GM21526 (cell line): ENCODE measurements at regions not wholly inside any gene's neighbourhood (a gene's known extent, or its start where the extent isn't known, plus 50 kb on each side); places are given as distances from the start of the nearest gene placed in this dataset.
A peak's percentile ranks its signal among the peaks of the same experiment; 100 is the strongest.

Experiments
- ATAC-seq: cut with Tn5 transposase; IDR thresholded peaks from one replicate; pipeline ENCODE4 v1.9.1; 2021; ENCODE audit warnings: moderate library complexity; ENCODE audit not compliant: unreplicated experiment, low FRiP score

DNA sequence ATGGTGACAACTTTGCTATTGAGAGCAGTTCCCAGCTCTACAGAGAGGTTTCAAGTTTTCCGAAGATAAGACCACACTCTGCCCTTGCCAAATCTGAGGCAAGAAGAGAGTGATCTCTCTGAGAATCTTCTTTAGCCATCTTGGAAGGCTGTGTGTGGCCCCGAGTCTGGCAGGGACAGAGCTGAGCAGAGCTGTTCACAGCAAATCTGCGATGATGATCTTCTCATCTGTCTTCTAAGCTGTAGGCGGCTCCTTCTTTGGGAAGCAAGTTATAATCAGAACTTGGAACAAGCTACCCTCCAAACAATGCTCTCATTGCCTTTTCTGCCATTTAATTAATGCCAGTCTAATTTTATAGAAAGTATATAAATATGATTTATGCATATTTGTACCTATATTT is 379.0 kb upstream of the MEF2C start:
- ATAC-seq, result no peak

DNA sequence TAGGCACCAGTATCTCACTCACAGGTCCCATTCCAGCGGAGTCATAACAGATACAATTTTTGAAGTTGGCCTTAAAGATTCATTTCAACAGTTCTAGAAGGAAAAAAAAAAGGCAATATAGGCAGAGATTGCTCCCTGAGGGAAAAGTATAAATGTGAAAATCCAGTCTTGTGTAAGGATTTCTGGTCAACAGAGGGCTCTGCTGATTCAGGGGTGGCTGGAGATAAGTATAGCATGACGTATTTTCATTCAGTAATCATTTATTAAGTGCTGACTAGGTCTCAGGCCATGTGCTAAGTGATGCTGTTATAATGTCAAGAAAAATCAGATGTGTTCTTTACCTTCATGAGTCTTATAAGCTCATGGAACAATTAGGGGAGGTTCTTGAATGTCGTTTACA is 377.3 kb upstream of the MEF2C start:
- no peak for ATAC-seq

DNA sequence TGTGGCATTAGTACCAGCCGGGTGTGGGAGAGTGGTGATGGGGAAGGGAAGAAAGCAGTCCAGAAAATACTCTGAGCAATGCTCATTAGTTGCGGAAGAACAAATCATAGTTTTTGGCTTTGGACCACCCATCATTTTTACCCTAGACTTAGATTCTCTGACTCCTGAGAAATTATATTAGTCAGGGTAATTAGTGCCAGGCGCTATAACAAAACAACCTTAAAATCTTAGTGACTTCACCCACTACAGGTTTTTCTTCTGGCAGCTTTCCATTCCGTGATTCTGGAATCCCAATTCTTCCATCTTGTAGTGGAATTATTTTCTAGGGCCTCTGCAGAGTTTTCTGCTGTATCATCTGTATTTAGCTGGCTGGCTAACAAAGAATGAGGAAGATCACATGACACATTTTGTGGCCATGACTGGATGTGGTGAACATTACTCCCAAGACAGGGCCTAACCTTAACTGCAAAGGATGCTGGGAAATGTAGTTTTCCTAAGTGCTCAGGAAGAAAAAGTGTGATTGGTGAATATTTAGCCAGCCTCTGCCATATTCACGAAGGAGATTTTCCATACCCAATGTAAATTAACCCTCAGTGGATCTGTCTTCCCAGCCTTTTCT is 373.0 kb upstream of the MEF2C start:
- ATAC-seq, result no peak

DNA sequence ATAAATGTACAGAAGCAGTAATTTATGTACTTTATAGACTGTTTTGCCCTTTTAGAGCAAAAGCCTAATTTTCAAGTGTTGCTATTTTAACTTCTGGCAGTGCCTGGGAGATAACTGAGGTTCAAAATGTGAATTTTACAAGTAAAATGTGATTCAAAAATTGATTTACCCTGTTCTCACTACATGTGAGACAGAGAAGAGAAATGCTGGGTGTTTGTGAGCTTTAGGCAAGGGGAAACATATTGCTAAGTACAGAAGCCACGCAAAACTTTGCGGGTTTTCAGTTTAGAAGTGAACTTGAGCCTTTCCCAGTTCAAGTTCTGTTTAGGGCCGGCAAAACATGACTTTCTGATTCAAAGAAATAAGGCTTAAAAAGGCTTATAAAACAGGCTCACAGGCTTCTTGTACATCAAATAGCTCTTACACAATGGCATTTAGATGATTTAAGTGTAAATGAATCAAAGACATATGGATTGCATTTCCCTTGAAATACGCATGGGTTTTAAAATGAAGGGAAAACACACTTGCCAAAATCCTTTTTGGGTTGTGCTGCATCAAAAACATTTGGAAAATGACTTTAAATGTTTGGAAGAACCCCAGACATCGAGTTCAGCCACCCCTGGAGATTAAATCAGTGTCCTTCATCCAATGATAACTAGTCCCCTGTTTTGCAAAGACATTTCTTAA is 370.8 kb upstream of the MEF2C start:
- ATAC-seq, result no peak

DNA sequence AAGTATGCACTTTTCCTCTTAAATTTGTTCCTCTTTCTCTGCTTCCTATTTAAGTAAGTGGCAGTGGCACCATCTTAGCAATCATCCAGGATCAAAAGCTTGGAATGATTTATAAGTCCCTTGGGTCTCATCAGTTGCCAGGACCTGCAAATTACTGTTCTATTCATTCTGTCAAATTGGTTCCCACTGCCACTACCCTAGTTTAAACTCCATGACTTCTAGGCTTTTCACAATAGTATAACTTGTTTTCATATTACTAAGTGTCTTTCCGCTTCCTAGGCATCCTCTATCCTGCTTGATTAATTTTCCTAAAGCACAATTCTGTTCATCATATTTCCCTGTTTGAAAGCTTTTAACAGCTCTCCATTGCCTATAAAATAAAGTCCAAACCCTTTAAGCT is 363.9 kb upstream of the MEF2C start:
- ATAC-seq, result no peak

DNA sequence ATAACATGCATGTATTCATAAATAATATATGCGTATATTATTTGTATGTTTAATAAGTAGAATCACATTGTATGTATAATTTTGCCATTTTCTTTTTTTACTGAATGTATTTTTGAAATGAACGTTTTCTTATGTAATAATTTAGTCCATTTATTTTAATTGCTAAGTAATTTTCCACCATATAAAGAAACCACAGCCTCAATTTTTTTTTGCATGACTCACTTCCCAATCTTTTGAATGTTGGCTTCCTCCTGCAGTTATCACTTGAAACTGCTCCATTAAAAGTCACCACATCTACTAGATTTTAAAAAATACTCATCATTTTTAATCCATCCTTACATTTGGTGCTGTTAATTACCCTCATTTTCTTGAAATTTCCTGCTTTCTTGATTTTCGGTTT is 363.3 kb upstream of the MEF2C start:
- no peak for ATAC-seq

DNA sequence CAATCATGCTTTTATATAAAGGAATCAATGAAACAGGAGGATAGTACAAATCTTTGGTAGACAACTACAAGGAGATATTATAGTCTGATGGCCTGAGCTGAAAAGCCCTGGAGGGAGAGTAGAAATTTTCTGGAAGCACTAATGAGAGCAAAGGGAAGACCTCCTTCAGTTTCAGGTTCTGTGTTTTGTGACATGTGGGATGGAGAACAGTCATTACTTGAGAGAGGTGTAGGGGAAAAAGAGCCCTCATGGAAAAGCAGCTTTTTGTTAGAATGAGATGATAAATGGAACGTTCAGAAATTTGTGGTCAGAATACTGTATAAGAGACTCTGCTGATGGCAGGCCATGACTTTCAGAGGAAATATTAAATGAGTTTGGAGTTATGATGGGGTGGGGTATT is 360.6 kb upstream of the MEF2C start:
- no peak for ATAC-seq

DNA sequence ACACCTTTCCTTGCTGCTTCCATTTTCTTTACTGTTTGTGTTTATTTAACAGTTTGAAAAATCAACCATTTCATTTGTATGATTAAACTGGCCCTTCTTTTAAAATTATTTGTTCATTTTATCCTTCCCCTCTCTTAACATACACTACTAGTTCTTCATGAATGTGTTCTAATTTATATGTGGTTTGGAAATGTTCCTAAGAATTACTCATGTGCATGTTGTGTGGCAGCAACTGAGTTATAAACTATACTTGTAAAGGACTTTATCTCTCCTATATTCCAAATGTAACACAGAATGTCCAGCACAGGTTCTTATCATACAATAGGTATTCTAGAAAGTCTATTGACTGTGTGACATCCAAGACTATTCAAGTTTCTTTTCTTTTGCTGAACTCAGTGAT is 358.2 kb upstream of the MEF2C start:
- ATAC-seq, result no peak

DNA sequence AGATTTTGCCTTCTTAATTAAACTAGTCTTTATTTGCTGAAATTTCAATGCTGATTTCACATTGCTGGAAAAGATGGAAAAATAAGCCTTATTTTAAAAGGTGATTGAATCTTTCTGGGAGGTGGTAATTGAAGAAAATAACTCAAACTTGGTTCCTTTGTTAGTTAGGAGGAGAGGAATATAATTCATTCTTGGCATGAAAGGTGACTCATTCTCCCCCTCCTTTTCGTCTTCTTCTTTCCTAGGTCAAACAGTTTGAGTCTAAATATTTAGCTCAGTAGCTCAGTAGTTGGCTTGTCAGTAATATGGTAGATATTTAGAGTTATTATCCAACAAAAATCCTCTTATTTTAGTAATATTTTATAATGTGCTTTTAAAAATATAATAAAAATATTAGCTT is 353.9 kb upstream of the MEF2C start:
- ATAC-seq, result no peak

DNA sequence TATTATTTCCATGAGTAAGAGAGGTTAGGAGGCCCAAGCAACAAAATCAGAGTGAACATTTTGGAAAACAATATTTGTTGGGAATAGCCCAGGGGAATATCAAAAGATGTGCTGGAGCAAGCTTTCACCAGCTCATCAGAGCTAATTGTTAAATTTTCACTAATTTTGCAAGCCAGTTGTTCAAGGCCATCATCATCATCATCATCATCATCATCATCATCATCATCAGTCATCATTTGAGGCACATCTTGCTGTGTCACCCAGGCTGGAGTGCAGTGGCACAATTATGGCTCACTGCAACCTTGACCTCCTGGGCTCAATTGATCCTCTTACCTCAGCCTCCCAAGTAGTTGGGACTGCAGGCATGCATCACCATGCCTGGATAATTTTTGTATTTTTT is 350.5 kb upstream of the MEF2C start:
- no peak for ATAC-seq

DNA sequence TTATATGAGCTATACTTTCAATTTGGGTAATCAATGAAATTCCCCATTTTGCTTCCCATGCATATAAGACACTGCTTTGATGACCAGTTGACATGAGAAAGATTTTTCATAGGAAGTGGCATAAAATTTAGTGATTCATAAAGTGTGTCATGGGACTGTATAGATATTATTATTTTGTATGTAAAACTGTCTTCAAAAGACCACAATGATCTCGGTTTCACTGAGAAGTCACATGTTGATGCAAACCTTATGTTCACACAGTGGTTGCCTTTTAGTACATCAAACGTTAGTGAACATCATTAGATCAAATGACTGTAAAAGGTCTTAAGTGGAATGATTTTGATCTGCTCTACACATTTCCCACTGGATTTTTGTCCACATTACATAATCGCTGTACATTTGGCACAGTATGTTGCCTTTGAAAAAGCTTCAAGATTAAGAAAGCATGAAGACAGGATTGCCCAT is 349.2 kb upstream of the MEF2C start:
- ATAC-seq, result peak; percentile 91

DNA sequence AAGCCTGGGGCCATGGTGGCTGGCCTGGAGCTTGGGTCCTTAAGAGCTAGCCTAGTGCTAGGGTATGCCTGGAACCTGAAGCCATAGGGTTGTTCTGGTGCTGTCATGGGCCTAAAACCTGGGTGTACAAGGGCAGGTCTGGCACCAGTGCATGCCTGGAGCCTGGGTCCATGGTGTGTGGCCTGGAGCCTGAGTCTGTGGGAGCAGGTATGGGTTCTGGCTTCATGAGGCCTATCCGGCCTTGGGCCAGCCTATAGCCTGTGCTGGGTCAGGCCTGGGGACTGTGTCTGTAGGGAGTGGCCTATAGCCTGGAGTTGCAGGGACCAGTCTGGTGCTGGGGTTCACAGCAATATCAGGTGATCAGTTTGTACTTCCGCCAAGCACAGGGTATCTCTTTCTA is 347.2 kb upstream of the MEF2C start:
- ATAC-seq, result no peak

DNA sequence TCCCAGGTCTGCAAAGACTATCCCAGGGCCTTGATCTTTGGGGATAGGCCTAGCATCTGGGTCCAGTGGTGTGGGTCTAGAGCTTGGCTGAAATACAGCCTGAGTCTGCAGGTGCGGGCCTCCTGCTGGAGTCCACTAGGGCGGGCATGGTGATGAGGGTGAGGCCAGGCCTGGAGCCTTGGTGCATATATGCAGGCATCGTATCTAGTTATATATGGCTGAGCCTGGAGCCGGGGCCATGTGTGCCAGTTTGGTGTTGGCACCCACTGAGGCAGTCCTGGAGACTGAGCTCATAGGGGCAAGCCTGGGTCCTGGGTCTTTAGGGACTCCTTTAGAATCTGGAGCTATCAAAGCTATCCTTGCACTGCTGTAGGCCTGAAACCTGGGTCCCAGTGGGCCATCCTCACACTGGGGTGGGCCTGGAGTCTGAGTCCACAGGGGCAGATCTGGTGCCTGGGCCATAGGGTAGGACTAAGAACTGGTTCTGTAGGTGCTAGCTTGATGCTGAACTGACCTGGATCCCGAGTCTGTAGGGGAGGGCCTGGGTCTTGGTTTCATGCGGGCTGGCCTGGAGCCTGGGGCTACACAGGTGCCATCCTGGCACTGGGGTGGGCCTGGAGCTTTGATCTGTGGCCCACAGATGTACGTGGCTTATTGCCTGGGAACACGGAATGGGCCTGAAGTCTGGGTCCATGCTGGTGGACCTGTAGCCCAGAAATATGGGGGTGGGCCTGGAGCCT is 346.5 kb upstream of the MEF2C start:
- no peak for ATAC-seq

DNA sequence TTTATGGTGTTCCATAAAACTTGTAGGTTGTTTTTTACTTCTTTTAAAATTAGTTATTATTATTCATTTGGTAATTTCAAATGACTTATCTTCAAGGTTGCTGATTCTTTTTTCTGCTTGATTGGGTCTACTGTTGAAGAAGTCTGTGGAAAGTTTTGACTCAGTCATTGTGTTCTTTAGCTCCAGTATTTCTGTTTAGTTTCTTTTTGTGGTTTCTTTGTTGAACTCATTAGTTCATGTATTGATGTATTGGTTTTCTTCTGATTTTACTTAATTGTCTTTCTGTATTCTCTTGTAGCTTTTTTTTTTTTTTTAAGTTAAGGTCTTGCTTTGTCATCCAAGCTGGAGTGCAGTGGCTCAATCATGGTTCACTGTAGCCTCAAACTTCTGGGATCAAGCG is 345.4 kb upstream of the MEF2C start:
- ATAC-seq, result no peak

DNA sequence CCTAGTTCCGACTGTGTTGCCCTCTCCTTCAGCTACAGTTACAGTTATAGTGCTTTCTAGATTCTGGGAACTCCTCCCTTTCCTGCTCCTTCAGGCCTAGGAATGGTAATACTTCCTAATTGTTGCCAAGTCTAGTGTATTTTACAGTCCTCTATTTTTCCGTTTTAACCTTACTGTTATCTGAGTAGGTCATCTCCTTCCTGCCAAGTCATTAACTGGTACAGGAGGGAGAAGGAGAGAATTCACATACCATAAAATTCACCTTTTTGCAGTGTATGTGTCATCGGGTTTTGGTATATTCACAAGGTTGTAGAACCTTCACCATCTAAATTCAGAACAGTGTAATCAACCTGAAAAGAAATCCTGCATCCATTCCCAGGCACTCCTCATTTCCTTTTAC is 335.4 kb upstream of the MEF2C start:
- ATAC-seq, result no peak

DNA sequence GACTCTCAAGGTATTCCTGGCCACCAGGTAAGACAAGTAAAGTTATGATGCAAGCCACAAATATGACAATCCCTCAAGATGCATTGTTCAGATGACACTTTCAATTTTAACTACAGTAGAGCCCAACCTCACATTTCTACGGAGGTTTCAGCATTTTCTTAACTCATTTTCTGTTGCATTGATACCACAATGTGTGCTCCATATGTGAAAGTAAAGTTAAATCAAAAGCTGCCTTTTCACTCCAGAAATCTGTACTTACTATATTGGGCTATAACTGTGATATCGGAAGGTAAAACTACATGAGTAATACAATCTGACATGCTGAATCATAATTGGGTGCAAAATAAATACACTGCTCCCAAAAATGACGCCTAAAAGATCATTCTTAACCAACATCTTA is 333.6 kb upstream of the MEF2C start:
- no peak for ATAC-seq

DNA sequence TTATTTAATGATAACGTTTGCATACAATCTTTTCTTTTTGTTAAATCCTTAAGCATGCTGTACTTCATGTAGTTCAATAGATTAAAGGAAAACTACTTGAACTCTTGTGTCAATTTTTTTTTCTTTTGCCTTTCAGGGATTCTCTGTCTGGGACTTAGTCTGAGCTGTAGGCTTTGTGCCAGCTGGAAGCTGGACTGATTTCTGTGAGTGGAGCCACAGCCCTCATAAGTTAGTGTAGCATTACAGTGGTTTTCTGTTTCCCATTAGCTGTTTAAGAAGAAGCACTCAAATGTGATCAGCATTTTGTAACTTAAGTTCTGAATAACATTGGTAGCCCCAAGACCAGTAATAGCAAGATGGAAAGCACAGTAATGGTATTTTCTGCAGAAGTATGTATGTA is 330.6 kb upstream of the MEF2C start:
- ATAC-seq, result no peak

DNA sequence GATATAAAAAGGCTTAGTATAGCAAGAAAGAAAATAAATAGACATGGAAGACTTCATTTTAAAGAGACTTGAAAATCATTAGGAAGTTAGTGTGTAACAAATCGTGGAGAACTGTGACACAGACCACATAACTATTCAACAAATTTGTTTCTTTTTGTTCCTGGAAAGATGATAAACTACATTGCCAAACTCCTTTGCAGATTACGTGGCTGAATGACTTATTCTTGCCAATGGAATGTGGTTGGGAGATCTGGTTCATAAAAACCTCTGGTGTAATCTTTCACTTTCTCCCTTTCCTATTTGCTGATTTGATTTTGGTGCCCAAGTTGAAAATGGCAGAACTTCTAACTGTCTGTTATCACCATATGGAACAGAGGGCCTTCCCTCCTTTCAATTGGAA is 328.9 kb upstream of the MEF2C start:
- ATAC-seq, result no peak

DNA sequence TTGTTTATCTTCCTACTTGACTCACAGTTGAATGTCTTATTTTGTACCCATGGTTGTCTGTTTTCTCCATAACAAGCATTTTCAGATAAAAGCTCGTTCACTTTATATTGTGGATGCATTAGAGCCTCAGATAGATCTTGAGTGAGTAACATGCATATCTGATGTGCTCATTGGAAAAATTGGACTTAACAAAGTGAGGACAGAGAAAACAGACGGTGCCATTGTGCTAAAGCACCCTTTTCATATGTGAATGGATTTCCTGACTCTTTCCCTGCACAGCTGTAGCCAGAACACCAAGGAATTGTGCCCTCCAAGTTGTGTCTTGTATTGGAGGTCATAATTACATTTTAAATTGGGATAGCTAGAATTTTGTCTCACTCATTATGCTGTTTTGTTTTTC is 325.8 kb upstream of the MEF2C start:
- ATAC-seq, result no peak

DNA sequence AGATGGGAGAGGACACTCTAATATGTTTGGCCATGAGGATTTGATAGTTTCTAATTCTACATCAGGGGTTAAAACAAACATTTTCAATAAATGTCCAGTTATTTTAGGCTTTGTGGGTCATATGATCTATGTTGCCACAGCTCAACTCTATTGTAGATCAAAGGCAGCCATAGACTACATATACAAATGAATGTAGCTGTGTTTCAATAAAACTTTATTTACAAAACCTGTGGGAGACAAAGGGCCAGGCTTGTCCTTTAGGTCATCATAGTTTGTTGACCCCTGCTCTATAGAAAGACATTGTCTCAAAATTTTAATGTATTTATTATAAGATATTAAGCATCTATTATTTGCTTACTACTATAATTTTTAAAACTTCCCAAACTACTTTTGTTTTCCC is 325.4 kb upstream of the MEF2C start:
- ATAC-seq, result no peak

DNA sequence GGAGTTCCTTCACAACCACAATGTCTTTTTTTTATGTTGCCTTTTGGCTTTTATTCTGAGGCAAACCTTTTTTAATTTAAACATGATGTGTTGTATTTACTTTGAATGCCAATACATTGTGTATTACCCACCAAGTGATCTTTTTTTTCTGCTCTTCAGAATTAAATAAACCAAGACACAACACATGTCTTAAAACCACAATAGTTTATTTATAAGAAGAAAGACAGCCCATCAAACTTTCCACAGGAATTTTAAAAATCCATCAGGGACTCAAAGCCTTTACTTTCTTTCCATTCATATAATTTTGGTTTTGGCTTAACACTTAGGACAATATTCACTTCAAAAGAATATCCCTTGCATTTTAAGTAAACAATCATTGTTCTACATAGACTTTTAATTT is 321.8 kb upstream of the MEF2C start:
- no peak for ATAC-seq

DNA sequence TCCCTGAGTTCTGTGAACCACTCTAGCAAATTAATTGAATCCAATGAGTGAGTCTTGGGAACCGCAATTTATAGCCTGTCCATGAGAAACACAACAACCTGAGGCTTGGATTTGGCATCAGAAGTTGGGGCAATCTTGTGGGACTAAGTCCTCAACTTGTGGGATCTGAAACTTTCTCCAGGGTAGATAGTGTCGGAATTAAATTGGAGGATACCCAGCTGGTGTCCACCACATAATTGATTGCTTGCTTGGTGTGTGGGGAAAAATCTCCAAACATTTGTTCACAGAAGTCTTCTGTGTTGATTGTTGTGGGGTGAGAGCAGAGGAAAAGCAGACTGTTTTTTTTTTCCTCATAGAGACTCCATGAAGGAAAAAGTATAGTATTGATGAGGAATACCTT is 320.6 kb upstream of the MEF2C start:
- ATAC-seq, result no peak
